ENCODE measurements at regions not wholly inside any gene's neighbourhood (a gene's known extent, or its start where the extent isn't known, plus 50 kb on each side); places are given as distances from the start of the nearest gene placed in this dataset.

DNA sequence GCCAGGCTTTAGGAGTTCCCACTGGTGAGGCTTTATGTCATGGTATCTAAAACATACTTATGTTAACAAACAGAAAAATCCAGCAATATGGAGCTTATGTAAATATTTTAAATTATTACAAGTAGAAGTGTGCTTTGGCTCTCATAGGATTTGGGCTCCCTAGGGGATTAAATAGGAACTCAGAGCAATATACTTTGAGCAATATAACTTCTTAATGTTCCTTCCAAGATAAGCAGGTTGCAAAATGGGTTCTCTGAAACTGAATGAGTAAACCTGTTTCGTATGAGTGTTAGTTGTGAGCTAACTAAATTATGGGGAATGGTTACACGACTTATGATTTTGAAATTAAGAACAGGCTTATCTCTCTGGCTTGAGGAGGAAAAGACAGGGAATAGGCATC, 366.1 kb upstream of the ZNF385D start:
- Mint-ChIP-seq H3K36me3 (ENCODE audit: insufficient read depth in 1 of 3, low read depth in 3 of 3) (no peaks in the 10 kb centered on the region), H3K27me3 (ENCODE audit: low read depth) (no peaks in the 10 kb centered on the region), H3K4me3 (no peak overlapping the region), H3K9me3 (no peaks in the 10 kb centered on the region), H3K27ac (no peak overlapping the region), H3K4me1 (peaks cover 3% of the 10 kb centered on the region in 2 experiments; a peak in 3 of 4 replicates)
- H3K4me1 ChIP-seq (ENCODE audit: insufficient read depth, low read length): no peaks in the 10 kb centered on the region
- no peaks in the 10 kb centered on the region for H3K79me2 ChIP-seq (ENCODE audit: insufficient read depth, low read length)
- no CpG with 5 or more reads among the region's 2 CpGs for WGBS (ENCODE audit: extremely low coverage, insufficient read length, low lambda C conversion rate)
- H3K9ac ChIP-seq (ENCODE audit: extremely low read depth, insufficient read length, low read length): no peak overlapping the region
- H3K27me3 ChIP-seq (ENCODE audit: insufficient read depth, low read length): no peaks in the 10 kb centered on the region
- H3K23me2 ChIP-seq (ENCODE audit: insufficient read length, low read depth, low read length, poor library complexity, severe bottlenecking): no peaks in the 10 kb centered on the region
- no peak overlapping the region for H3K4me2 ChIP-seq (ENCODE audit: insufficient read depth, insufficient read length, low read length)
- no peaks in the 10 kb centered on the region for H3K79me1 ChIP-seq (ENCODE audit: insufficient read depth, low read depth, low read length, poor library complexity, severe bottlenecking)
- no peak overlapping the region for H2BK5ac ChIP-seq (ENCODE audit: insufficient read length, low read length)
- no peak overlapping the region for H2BK15ac ChIP-seq (ENCODE audit: low read depth, low read length)
- H3K27ac ChIP-seq (ENCODE audit: insufficient read length, low read depth, low read length): no peak overlapping the region
- H3K9me3 ChIP-seq (ENCODE audit: control insufficient read depth, low read depth, low read length): no peaks in the 10 kb centered on the region
- DNase-seq: no peak
- no peak overlapping the region for H3K14ac ChIP-seq (ENCODE audit: insufficient read depth, low read length)
- H2AFZ ChIP-seq (ENCODE audit: low read length): no peak overlapping the region
- no peak overlapping the region for H3K56ac ChIP-seq (ENCODE audit: insufficient read length, low read depth, low read length)
- H3K4ac ChIP-seq (ENCODE audit: low read depth, low read length): no peak overlapping the region
- TF ChIP-seq, protein P1, sequence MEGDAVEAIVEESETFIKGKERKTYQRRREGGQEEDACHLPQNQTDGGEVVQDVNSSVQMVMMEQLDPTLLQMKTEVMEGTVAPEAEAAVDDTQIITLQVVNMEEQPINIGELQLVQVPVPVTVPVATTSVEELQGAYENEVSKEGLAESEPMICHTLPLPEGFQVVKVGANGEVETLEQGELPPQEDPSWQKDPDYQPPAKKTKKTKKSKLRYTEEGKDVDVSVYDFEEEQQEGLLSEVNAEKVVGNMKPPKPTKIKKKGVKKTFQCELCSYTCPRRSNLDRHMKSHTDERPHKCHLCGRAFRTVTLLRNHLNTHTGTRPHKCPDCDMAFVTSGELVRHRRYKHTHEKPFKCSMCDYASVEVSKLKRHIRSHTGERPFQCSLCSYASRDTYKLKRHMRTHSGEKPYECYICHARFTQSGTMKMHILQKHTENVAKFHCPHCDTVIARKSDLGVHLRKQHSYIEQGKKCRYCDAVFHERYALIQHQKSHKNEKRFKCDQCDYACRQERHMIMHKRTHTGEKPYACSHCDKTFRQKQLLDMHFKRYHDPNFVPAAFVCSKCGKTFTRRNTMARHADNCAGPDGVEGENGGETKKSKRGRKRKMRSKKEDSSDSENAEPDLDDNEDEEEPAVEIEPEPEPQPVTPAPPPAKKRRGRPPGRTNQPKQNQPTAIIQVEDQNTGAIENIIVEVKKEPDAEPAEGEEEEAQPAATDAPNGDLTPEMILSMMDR (conservative IDR thresholded peaks at IDR 0.05): no peak
- H3T11ph ChIP-seq (ENCODE audit: low read length): no peak overlapping the region
- H2BK120ac ChIP-seq (ENCODE audit: low read depth, low read length, poor library complexity, severe bottlenecking): no peak overlapping the region
- no peak overlapping the region for H3K23ac ChIP-seq (ENCODE audit: insufficient read length, low read depth, low read length)
- H2BK20ac ChIP-seq (ENCODE audit: low read depth, low read length, poor library complexity, severe bottlenecking): no peak overlapping the region
- H4K8ac ChIP-seq (replicated peaks; ENCODE audit: insufficient read length, low read depth, low read length): no peak overlapping the region
- no peak overlapping the region for H2AK5ac ChIP-seq (ENCODE audit: insufficient read length, low read length)
- H4K91ac ChIP-seq (ENCODE audit: insufficient read length, low read depth, low read length): no peak overlapping the region
- no peaks in the 10 kb centered on the region for H4K20me1 ChIP-seq (ENCODE audit: control insufficient read depth, insufficient read depth, insufficient read length)
- H4K5ac ChIP-seq (ENCODE audit: insufficient read length, low read depth, low read length): no peak overlapping the region
- no peak overlapping the region for H2BK12ac ChIP-seq (ENCODE audit: insufficient read length, low read depth, low read length)
- no peak overlapping the region for H3K18ac ChIP-seq (ENCODE audit: insufficient read length, low read depth, low read length)
